ENCODE measurements at regions not wholly inside any gene's neighbourhood (a gene's known extent, or its start where the extent isn't known, plus 50 kb on each side); places are given as distances from the start of the nearest gene placed in this dataset.
"Not testable (repeated sequence)": the region's sequence is repeated elsewhere in the genome, so short reads cannot be mapped to it uniquely, and the experiment has no call there.

DNA sequence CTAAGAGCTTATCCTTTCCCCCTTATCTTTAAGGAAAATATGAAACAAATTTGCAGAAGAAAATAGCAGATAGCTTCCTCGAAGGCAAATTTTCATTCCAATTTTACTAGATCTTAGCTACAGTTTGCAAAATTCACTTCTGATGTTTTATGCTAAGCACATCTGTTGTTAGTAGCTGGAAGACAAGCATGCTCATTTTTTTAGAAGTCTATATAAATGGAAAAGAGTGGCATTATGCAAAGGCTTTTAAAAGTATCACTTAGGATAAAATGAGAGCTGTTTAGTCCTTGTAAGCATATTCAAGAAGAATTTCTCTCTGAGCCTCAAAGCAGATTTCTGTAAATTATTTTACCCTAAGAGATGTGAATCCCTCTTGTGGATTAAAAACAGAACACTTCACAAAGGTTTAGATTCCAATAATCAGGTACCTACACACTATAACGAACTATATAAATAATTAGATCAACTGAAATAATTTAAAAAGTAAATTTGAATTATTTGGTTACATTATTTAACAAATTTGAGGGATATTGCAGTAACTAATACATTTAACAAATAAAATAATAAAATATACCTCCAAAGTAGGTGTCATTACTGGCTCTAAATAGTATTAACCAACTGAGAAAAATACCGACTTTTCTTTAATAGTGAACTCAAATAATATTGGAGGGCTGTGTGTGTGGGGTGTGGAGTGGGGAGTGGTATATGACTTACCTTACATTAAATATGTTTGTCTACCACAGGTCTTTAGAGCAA, 307.1 kb downstream of the SEMA3D start:
- DNase-seq = no peak

DNA sequence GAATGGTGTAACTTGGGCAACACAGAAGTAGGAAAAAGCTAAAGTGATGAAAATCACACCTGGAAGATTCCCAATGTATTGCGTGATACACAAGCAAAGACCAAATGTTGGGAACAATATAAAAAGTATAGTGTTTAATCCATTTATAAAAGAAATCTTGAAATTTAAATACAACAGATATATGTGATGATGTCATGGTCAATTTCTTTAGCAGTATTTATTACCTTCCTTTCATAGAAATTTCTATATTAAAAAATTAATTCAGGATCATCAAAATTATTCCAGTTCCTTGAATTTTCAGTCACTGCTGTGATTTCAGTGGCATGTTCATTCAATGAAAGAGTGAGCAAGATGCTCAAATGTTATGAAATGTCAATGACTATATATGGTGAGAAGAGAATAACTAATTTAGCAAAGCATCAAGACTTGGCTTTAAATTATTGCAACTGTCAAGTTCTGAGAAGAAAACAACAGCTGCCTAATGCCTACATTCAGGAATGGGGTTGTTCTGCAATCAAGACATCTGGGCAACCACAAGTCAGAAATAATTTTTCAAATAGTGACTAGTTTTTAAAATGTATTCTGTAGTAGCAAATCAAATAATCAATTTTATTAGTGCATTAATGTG, 308.8 kb downstream of the SEMA3D start:
- no peak for DNase-seq

- no peak for DNase-seq
Observed at GRCh38 chr7:84876061-84876821, 310.6 kb downstream of the SEMA3D start.

DNA sequence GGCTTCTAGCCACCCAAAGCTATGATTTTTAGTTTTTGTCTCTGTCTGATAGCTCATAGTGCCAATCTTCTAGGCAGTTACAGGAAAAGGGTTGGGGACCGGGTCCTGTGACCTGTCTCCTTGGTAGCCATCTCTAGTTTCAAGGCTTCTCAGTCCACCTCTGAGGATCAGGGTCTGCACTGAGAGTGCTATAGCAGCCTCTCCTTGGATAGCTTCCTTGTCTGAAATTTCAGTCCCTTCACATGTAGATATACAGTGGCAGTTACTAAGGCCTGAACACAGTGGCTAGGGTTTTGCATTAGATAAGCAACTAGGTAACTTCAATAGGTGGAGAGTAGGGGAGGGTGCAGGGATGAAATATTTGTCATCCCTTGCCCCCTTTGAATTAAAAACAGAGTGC, 321.3 kb downstream of the SEMA3D start:
- DNase-seq = no peak

DNA sequence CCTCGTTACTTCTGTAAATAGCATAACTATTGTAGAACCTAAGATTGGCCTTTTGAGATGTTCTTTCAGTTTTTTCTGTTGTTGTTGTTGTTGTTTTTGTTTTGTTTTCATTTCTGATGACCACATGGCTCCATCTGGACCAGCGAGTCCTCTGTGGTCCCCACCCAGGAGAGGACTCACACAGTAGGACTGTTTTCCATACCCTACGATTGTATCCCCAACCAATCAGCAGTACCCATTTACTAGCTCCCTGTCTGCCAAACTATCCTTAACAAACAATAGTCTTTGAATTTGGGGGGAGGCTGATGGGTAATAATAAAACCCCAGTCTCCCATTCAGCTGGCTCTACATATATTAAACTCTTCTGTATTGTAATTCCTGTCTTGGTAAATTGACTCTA, 329.5 kb downstream of the SEMA3D start:
- DNase-seq = no peak

GRCh38 chr7:84855758-84856157, 331.1 kb downstream of the SEMA3D start:
- DNase-seq = no peak

GRCh38 chr7:84848974-84849372, 337.9 kb downstream of the SEMA3D start:
- DNase-seq = not testable (repeated sequence)

- DNase-seq = no peak
Observed at GRCh38 chr7:84848219-84848973, 338.5 kb downstream of the SEMA3D start.

DNA sequence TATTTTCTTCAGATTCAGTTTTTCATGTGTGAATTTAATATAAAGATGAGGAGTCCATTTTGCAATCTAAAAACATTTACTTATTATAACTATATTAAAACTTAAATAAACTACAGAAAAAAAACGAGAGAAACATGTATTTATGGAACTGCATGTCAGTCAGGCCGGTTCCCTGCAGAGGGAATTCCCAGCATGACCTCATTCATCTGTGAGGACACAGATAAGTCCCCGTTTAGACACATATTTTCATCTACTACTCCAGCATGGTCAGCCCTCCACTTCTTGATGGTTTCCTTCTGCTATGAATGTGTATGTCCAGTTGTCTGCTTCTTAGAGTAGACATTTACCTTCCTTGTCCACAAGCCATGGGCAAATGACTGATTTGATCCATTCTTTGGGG, 339.1 kb downstream of the SEMA3D start:
- DNase-seq = no peak

DNA sequence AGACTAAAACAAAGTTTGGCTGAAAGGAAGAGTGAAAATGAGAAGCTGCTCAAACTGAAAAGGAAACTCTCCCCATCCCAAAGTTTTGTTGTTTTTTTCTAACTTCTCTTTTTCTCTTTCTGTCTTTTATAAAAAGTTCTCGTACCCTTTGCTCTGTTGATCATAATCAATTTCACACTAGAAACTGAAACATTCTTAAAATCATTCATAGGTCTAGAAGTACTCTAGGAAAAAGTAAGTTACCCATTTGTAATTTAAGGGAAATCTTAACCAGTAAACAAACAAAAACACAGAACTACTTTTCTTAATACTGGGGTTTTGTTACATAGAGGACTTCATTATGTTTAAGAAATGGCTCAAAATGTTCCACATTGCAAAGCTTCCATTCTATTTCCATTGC, 339.8 kb downstream of the SEMA3D start:
- DNase-seq = no peak

DNA sequence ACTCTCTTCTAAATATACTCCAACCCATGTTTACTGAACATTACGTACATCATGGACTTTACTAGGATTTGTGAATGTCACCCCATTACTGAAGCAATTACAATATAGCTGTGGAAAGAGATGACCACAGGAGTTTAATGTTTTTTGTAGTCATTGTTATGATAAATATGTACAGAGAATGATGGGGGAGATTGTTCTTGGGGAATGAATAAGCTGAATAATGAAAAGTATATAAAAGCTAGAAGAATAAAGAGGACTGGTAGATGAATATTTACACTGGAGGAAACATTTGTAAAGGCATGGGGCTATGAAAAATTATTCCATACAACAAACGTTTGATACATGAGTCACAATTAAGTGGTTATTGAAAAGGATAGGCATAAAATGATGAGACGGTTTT, 340.9 kb downstream of the SEMA3D start:
- DNase-seq = no peak

GRCh38 chr7:84844771-84845170, 342.1 kb downstream of the SEMA3D start:
- no peak for DNase-seq

DNA sequence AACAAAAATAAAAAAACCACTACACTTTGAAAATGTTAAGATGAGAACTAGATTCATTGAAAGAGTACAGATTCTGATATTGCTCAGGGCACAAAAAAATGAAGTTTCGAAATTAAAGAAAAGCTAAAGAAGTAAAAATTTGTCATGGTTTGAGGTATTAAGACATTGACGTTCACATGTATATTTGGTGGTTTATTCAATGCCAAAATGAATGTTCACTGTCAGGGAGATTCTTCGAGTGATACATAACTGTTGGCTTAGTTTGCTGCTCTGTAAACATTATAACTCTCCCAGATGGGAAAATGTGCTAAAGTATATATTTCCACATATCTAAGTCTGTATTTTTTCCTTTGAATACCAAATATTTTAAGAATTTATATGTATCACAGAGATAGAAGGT, 345.0 kb downstream of the SEMA3D start:
- no peak for DNase-seq

DNA sequence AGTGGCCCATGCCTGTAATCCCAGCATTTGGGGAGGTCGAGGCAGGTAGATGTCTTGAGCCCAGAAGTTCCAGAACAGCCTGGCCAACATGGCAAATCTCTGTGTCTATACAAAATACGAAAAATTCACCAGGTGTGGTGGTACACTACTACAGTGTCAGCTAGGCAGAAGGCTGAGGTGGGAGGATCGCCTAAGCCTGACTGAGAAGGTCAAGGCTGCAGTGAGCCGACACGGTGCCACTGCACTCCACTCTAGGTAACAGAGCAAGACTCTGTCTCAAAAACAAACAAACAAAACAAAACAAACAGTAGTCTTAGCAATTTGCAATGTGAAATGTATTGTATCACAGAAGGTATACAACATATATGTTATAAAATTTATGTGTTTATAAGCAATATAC, 348.0 kb downstream of the SEMA3D start:
- no peak for DNase-seq

DNA sequence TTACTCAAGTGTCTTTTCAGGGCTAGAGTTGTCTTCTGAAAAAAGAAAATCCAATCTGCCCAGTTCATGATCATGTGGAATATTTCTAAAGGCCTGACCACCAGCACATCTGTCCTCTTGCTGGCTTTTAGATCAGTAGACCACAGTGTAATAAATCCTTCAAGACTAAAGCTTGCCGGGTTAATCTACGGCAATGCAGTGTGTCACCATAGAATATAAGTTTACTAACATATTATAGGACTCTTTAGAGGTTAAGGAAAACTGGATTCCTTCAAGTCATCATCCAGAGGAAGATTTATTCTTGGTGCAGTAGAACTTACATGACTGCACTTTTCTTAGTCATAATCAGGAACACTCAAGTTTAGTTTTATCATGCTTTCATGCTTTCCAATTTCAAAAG, 349.5 kb downstream of the SEMA3D start:
- DNase-seq = no peak

- DNase-seq = no peak
Observed at GRCh38 chr7:84829719-84830118, 357.1 kb downstream of the SEMA3D start.

GRCh38 chr7:84824057-84824651, 362.7 kb downstream of the SEMA3D start:
- DNase-seq = no peak

- no peak for DNase-seq
Observed at GRCh38 chr7:84823530-84823929, 363.3 kb downstream of the SEMA3D start.

GRCh38 chr7:84822941-84823510, 363.8 kb downstream of the SEMA3D start:
- no peak for DNase-seq

- no peak for DNase-seq
Observed at GRCh38 chr7:84821671-84822534, 365.0 kb downstream of the SEMA3D start.

- DNase-seq = no peak
Observed at GRCh38 chr7:84820481-84820880, 366.4 kb downstream of the SEMA3D start.
